Astrocyte of the hippocampus (primary cell): ENCODE measurements at regions not wholly inside any gene's neighbourhood (a gene's known extent, or its start where the extent isn't known, plus 50 kb on each side); places are given as distances from the start of the nearest gene placed in this dataset.

Experiments
- DNase-seq: peaks from one replicate; pipeline ENCODE4 v3.0.0; 2011; ENCODE audit warnings: low read depth, low spot score

GRCh38 chr9:2568689-2569088 lies 52.9 kb upstream of the VLDLR start:
- no peak for DNase-seq

- DNase-seq, result peak; percentile 74
Observed at GRCh38 chr9:2570615-2571479, 50.7 kb upstream of the VLDLR start.
